ENCODE measurements at regions not wholly inside any gene's neighbourhood (a gene's known extent, or its start where the extent isn't known, plus 50 kb on each side); places are given as distances from the start of the nearest gene placed in this dataset.

- intact Hi-C loops (cut with DNase I) = no loop called here
- no peak for DNase-seq (ENCODE audit: low spot score)
Measured at GRCh38 chr1:87165177-87165576, 163.5 kb upstream of the LMO4 start.

- DNase-seq (ENCODE audit: low spot score) = no peak
- intact Hi-C loops (cut with DNase I) = no loop called here
Measured at GRCh38 chr1:87167157-87167789, 161.4 kb upstream of the LMO4 start.

GRCh38 chr1:87167848-87168525 is 160.7 kb upstream of the LMO4 start:
- intact Hi-C loops (cut with DNase I) = no loop called here
- DNase-seq (ENCODE audit: low spot score) = no peak

GRCh38 chr1:87169263-87169910 is 159.3 kb upstream of the LMO4 start:
- intact Hi-C loops (cut with DNase I) = no loop called here
- no peak for DNase-seq (ENCODE audit: low spot score)

GRCh38 chr1:87170157-87170556 is 158.5 kb upstream of the LMO4 start:
- DNase-seq (ENCODE audit: low spot score) = no peak
- intact Hi-C loops (cut with DNase I) = no loop called here

GRCh38 chr1:87170931-87171598 is 157.6 kb upstream of the LMO4 start:
- intact Hi-C loops (cut with DNase I) = no loop called here
- no peak for DNase-seq (ENCODE audit: low spot score)

GRCh38 chr1:87173231-87173630 is 155.4 kb upstream of the LMO4 start:
- intact Hi-C loops (cut with DNase I) = no loop called here
- no peak for DNase-seq (ENCODE audit: low spot score)

- intact Hi-C loops (cut with DNase I) = no loop called here
- DNase-seq (ENCODE audit: low spot score) = no peak
Measured at GRCh38 chr1:87174724-87175245, 153.9 kb upstream of the LMO4 start.

GRCh38 chr1:87176087-87176486 is 152.6 kb upstream of the LMO4 start:
- DNase-seq (ENCODE audit: low spot score) = no peak
- intact Hi-C loops (cut with DNase I) = no loop called here

- DNase-seq (ENCODE audit: low spot score) = no peak
- intact Hi-C loops (cut with DNase I) = no loop called here
Measured at GRCh38 chr1:87176514-87176913, 152.2 kb upstream of the LMO4 start.

GRCh38 chr1:87178441-87178840 is 150.2 kb upstream of the LMO4 start:
- intact Hi-C loops (cut with DNase I) = no loop called here
- no peak for DNase-seq (ENCODE audit: low spot score)

GRCh38 chr1:87179076-87179810 is 149.4 kb upstream of the LMO4 start:
- intact Hi-C loops (cut with DNase I) = no loop called here
- no peak for DNase-seq (ENCODE audit: low spot score)

GRCh38 chr1:87179851-87180519 is 148.7 kb upstream of the LMO4 start:
- intact Hi-C loops (cut with DNase I) = no loop called here
- no peak for DNase-seq (ENCODE audit: low spot score)

- intact Hi-C loops (cut with DNase I) = no loop called here
- no peak for DNase-seq (ENCODE audit: low spot score)
Measured at GRCh38 chr1:87180682-87181081, 148.0 kb upstream of the LMO4 start.

GRCh38 chr1:87182611-87183010 is 146.1 kb upstream of the LMO4 start:
- intact Hi-C loops (cut with DNase I) = no loop called here

GRCh38 chr1:87185077-87185476 is 143.6 kb upstream of the LMO4 start:
- intact Hi-C loops (cut with DNase I) = no loop called here
- DNase-seq (ENCODE audit: low spot score) = no peak

More at GRCh38 chr1:87182611-87183010, 146.1 kb upstream of the LMO4 start:
- no peak for DNase-seq (ENCODE audit: low spot score)

- no peak for DNase-seq (ENCODE audit: low spot score)
- intact Hi-C loops (cut with DNase I) = no loop called here
Measured at GRCh38 chr1:87186346-87186745, 142.3 kb upstream of the LMO4 start.

GRCh38 chr1:87188640-87189039 is 140.0 kb upstream of the LMO4 start:
- intact Hi-C loops (cut with DNase I) = no loop called here

GRCh38 chr1:87190402-87190801 is 138.3 kb upstream of the LMO4 start:
- intact Hi-C loops (cut with DNase I) = no loop called here
- DNase-seq (ENCODE audit: low spot score) = no peak

More at GRCh38 chr1:87188640-87189039, 140.0 kb upstream of the LMO4 start:
- no peak for DNase-seq (ENCODE audit: low spot score)
